HG02981 (cell line): ENCODE measurements at regions not wholly inside any gene's neighbourhood (a gene's known extent, or its start where the extent isn't known, plus 50 kb on each side); places are given as distances from the start of the nearest gene placed in this dataset.
"Not testable (repeated sequence)": the region's sequence is repeated elsewhere in the genome, so short reads cannot be mapped to it uniquely, and the experiment has no call there.

Source experiments
- ATAC-seq: cut with Tn5 transposase; IDR thresholded peaks from one replicate; pipeline ENCODE4 v1.9.1; 2021; ENCODE audit warnings: mild to moderate bottlenecking, moderate library complexity; ENCODE audit not compliant: unreplicated experiment

GRCh38 chr6:92000112-92000511, 1413.2 kb upstream of the MAP3K7 start:
- ATAC-seq: no peak

DNA sequence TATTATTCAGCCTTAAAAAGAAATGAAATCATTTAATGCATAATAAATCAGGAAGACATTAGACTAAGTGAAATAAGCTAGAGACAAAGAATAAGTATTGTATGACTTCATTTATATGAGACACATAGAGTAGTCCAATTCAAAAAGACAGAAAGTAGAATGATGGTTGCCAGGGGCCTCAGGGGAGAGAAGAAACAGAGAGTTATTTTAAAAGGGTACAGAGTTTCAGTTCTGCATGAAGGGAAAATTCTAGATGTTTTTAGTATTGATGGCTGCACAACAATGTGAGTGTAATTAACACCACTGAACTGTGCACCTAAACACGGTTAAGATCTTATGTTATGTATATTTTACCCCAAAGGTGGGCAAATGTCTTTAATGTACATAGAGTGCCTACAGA, 1407.9 kb upstream of the MAP3K7 start:
- ATAC-seq: no peak

- no peak for ATAC-seq
Observed at GRCh38 chr6:91982559-91982958, 1395.7 kb upstream of the MAP3K7 start.

- no peak for ATAC-seq
Observed at GRCh38 chr6:91976797-91977196, 1389.9 kb upstream of the MAP3K7 start.

- no peak for ATAC-seq
Observed at GRCh38 chr6:91970700-91971099, 1383.8 kb upstream of the MAP3K7 start.

DNA sequence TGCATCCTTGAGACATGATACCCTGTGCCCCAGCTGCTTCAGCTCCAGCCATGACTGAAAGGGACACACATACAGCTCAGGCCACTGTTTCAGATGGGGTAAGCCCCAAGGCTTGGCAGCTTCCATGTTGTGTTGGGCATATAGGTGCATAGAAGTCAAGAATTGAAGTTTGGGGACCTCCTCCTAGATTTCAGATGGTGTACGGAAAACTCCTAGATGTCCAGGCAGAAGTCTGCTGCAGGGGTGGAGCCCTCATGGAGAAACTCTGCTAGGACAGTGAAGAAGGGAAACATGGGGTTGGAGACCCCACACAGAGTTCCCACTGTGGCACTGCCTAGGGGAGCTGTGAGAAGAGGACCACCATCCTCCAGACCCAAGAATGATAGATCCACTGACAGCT, 1379.0 kb upstream of the MAP3K7 start:
- no peak for ATAC-seq

- ATAC-seq: no peak
Observed at GRCh38 chr6:91961671-91962070, 1374.8 kb upstream of the MAP3K7 start.

DNA sequence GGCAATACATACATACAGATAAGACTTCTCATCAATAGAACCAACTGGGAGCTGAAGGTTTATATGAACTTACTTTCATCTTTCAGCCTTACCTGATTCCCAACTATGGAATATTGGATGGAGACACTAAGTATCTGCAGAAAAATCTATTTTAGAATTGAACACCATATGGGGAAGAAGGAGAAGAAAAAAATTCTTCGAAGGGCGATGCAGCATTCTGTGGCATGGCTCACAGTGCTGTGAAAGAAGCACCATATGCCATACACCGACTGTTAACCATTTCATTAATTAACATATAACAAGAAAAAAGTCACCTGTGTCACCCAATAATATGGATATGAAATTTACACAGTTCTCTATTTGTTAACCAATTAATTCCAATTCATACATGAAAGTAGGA, 1374.4 kb upstream of the MAP3K7 start:
- ATAC-seq: no peak

DNA sequence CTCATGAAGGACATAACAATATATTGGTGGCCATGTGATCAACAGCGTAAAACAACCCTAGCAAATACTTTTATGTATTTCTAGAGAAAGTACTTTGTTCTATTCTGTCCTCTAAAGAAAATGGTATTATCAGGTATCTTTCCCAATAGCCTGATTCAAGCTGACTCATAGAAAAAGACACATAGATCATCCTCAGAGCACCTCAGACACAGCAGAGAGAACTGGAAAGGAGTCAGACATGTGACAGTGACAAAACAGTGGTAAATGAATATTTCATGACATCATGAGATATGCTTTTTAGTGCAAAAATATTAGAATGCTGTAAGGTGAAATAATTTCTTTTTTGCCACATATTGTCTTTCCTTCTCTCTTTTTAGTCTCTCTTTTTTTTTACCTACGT, 1355.0 kb upstream of the MAP3K7 start:
- ATAC-seq: no peak

DNA sequence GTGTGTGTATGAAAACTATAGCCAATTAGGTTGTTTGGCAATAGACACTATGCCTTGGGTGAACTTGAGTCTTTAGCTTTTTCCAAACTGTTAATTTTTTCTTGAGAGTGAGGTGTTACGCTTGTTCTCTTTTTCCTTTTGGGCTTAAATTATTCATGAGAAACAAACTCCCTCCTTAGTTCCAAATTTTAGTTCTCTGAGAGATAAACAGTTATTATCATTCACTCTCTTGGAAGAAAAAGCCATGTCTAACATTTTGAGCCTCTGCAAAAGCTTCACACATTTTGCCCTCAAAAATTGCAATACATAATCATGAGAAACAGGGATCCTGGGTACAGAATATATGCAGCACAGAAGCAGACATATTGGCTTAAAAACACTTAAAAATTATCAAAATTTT, 1353.9 kb upstream of the MAP3K7 start:
- no peak for ATAC-seq

GRCh38 chr6:91926827-91927226, 1340.0 kb upstream of the MAP3K7 start:
- no peak for ATAC-seq

GRCh38 chr6:91926361-91926760, 1339.5 kb upstream of the MAP3K7 start:
- ATAC-seq: no peak

DNA sequence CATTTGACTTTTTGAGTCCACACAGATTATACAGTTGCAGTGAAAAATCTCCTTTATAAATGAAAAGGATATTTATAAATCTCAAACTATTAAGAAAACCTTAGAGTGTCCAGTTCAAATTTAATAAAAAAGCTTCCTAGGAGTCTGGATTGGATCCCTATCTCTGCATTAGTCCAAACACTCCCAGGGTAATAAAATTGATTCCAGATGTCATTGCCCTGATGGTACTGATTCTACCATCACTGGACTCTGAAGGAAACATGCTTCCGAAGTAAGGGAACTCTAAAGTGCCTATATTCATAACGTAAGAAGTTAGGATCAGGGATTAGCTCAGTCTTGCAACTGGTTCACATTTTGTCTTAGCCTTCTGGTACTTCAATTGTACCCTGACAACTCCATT, 1325.1 kb upstream of the MAP3K7 start:
- ATAC-seq: no peak

DNA sequence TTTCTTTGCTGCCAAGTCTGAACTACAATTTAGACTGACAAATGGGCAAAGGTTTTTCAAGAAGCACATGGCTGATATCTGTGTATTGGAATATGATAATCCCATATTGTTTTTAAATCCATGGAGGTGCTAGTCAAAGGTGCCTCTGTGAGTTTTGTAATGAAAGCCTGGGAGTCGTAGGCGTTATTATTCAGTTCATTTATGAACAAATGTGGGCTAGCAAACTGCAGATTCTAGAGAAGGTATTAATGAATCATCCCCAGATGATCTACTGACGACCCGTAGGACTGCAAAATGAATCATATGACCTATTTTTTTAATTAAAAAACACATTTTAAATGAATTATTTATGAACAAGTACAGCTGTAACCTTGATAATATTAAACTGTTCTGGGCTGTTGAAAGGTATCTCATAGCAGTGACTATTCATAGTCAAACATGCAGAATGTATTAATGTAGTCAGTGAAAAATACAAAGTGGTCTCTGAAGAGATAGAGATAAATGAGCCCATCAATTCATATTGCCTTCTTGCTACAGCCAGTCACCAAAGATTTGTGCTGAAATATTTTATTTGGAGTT, 1317.8 kb upstream of the MAP3K7 start:
- no peak for ATAC-seq

DNA sequence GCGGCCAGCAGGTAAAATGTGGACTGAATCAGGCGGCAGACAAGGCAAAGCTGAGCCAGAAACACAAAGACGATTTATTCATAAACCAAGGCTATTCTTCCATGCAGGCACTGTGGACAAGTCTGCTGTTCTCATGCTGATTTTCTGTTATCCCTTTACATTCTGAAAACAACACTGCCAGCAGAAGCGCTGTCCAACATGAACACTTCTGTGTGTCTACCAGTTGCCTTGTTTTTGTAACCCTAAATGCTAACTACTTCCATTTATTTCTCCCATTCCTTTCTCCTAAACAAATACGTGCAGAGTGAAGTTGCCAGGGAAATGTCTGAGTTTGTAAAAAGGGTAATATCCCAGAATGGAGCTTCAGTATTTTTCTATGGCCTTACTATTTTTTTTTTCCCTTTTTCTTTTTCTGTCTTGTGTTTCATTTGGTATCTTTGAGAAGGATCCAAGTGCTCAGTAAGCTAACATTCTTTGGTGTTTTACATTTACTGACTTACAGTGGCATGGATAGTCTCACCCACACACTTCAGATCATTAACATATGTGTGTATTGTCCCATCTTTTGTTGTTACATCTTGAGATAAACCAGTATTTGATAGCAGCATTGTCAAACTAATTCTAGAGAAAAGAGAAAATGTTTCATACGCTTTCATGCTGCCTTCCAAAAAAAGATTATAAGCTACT, 1308.9 kb upstream of the MAP3K7 start:
- ATAC-seq: no peak

DNA sequence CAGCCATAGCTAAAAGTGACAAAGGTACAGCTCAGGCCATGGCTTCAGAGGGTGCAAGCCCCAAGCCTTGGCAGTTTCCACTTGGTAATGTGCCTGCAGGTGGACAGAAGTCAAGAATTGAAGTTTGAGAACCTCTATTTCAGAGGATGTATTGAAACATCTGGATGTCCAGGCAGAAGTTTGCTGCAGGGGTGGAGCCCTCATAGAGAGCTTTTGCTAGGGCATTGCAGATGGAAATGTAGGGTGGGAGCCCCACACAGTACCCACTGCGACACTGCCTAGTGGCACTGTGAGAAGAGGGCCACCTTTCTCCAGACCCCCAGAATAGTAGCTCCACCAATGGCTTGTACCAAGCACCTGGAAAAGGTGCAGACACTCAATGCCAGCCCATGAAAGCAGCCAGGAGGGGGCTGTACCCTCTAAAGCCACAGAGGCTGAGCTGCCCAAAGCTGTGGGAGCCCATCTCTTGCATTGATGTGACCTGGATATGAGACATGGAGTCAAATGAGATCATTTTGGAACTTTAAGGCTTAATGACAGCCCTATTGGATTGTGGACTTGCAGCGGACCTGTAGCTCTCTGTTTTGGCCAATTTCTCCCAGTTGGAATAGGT, 1299.4 kb upstream of the MAP3K7 start:
- ATAC-seq: no peak

DNA sequence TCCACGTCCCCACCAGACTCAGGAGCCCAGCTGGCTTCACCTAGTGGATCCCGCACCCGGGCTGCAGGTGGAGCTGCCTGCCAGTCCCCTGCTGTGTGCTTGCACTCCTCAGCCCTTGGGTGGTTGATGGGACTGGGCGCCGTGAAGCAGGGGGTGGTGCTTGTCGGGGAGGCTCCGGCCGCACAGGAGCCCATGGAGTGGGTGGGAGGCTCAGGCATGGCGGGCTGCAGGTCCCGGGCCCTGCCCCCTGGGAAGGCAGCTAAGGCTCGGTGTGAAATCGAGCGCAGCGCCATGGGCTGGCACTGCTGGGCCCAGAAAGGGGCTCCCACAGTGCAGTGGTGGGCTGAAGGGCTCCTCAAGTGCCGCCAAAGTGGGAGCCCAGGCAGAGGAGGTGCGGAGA, 1294.9 kb upstream of the MAP3K7 start:
- not testable (repeated sequence) for ATAC-seq

GRCh38 chr6:91879386-91879995, 1292.6 kb upstream of the MAP3K7 start:
- ATAC-seq: no peak

- ATAC-seq: no peak
Observed at GRCh38 chr6:91877994-91878393, 1291.1 kb upstream of the MAP3K7 start.

DNA sequence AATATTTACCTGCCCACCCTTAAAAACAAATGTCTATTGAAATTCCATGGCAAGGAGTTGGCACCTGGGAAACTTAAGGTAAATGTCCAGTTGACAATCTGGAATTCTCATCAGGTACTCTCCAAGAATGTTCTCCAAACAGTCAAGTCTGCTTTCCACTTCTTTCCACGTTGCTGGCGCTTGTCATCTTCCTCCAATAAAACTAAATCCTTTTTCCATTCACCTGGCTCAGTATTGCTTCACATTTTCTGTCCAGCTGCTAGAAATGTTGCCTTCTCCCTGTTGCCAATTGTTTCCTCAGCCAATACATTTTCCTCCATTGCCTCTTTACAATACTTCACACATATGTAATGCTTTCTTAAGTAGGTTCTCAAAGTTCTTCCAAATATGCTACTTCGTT, 1288.1 kb upstream of the MAP3K7 start:
- ATAC-seq: no peak

DNA sequence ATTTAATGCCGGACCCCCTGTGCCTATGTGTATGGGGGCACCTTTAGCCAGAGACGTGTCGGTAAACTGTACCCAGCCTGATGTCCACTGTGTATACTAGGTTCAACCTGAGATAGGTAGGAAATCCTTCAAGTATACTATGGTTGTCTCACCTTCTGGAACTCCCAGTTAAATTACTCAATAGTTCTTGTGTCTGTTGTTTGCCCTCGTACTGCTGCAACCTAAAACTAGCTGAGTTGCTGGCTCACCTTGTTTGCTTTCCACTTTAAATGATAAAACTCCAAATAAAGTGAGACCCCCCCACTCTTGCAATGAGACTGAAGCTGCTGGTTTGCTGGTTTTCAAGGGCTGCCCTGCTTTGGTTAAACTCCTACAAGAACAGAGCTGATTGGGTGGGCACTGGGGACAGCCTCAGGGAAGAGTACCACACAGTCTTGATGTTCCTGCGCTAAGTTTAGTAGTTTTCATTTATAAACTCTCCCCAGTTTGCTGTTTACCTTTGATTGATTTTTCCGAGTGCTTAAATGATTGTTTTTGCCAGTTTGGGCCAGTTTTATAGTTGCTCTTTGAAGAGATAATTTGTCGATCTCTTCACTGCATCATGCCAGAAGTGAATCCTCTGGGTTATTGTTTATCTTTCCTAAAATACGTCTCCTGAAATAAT, 1281.8 kb upstream of the MAP3K7 start:
- no peak for ATAC-seq

- no peak for ATAC-seq
Observed at GRCh38 chr6:91865889-91866288, 1279.0 kb upstream of the MAP3K7 start.
